ENCODE measurements at regions not wholly inside any gene's neighbourhood (a gene's known extent, or its start where the extent isn't known, plus 50 kb on each side); places are given as distances from the start of the nearest gene placed in this dataset.

- TF ChIP-seq EZH2 (IDR thresholded peaks at IDR 0.05; ENCODE audit: borderline replicate concordance, low read depth, low read length, poor library complexity, severe bottlenecking) (no peak), CTCF (conservative IDR thresholded peaks at IDR 0.05; ENCODE audit: low read depth, low read length) (no peak)
These were observed 258.7 kb upstream of the NSMCE3 start for GRCh38 chr15:29528276-29528675.

All from A673 (cell line).